ENCODE measurements at regions not wholly inside any gene's neighbourhood (a gene's known extent, or its start where the extent isn't known, plus 50 kb on each side); places are given as distances from the start of the nearest gene placed in this dataset.

DNA sequence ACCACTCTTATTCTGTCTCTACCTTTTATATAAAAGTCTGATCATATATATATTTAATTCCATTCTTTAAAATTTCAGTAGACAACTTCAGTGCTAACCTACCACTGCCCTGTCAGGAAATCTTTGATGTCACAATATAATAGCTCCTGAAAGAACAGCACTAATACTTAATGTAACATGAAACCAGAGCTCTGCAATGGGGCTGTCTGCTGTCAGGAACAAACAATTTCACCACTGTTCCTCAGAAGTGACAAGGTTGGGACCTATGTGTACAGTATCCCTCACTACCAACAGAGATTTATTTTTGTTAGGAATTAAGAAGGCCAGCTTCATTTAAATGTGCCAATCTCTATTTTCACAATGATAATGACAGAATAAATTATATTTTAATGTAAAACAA is 165.5 kb upstream of the C11orf58 start:
- POLR2A ChIA-PET (ENCODE audit: unreplicated experiment), result no interaction called here

DNA sequence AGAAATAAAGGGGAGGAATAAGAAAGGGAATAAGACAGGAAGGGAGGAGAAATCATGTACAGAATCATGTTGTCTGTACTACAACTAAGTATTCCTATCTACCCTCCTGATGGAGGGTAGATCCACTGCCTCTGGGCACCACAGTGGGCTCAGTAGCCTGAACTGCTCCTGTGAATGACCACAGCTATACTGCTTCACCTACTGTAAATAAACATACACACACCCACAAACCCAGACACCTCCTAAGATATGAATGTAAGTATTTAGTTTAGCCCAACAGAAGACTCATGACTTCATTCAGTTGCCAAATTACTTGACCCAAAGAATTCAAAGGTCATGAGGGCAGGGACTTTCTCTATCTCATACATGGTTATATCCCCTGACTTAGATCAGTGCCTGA is 177.3 kb upstream of the C11orf58 start:
- H3K4me1 ChIP-seq (replicated peaks; ENCODE audit: insufficient read depth), result no peaks in the 10 kb centered on the region
- H3K36me3 ChIP-seq (ENCODE audit: low read depth), result no peaks in the 10 kb centered on the region
- no peak overlapping the region for H2AFZ ChIP-seq
- intact Hi-C loops (cut with micrococcal nuclease; ENCODE audit: unreplicated experiment), result no loop called here
- no peaks in the 10 kb centered on the region for H3F3A ChIP-seq (ENCODE audit: insufficient read depth, low read depth)
- DNase-seq, result peak in 1 of 2 experiments; percentile 45
- H3K27ac ChIP-seq, result no peak overlapping the region
- CTCF ChIA-PET, result no interaction called here
- H3K9me2 ChIP-seq (ENCODE audit: insufficient read depth), result no peaks in the 10 kb centered on the region
- H3K4me3 ChIP-seq, result no peak overlapping the region
- no peak overlapping the region for H3K4me2 ChIP-seq
- H3K9me3 ChIP-seq (ENCODE audit: insufficient read depth, low read depth), result no peaks in the 10 kb centered on the region
- TF ChIP-seq EZH2 (IDR thresholded peaks at IDR 0.05; ENCODE audit: low read depth), result no peak
- TF ChIP-seq, protein P1, sequence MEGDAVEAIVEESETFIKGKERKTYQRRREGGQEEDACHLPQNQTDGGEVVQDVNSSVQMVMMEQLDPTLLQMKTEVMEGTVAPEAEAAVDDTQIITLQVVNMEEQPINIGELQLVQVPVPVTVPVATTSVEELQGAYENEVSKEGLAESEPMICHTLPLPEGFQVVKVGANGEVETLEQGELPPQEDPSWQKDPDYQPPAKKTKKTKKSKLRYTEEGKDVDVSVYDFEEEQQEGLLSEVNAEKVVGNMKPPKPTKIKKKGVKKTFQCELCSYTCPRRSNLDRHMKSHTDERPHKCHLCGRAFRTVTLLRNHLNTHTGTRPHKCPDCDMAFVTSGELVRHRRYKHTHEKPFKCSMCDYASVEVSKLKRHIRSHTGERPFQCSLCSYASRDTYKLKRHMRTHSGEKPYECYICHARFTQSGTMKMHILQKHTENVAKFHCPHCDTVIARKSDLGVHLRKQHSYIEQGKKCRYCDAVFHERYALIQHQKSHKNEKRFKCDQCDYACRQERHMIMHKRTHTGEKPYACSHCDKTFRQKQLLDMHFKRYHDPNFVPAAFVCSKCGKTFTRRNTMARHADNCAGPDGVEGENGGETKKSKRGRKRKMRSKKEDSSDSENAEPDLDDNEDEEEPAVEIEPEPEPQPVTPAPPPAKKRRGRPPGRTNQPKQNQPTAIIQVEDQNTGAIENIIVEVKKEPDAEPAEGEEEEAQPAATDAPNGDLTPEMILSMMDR (conservative IDR thresholded peaks at IDR 0.05), result no peak
- BruUV-seq (replicated peaks), result no TSS peak
- H3K79me2 ChIP-seq (ENCODE audit: low read depth), result no peaks in the 10 kb centered on the region
- H4K20me1 ChIP-seq (ENCODE audit: insufficient read depth), result no peaks in the 10 kb centered on the region
- POLR2A ChIA-PET (ENCODE audit: unreplicated experiment), result interaction anchor here (0.6 kb wide), 1 partner anchor 46 kb away, joined by 6 read pairs; no protein-coding TSS in a partner anchor
- no peaks in the 10 kb centered on the region for H3K27me3 ChIP-seq (ENCODE audit: insufficient read depth, low read depth)

More for the DNA sequence above, 165.5 kb upstream of the C11orf58 start:
- intact Hi-C loops (cut with micrococcal nuclease; ENCODE audit: unreplicated experiment), result no loop called here
- DNase-seq, result peak in 1 of 2 experiments; percentile 58
- Histone ChIP-seq H3K4me1 (replicated peaks; ENCODE audit: insufficient read depth) (0 out of 2 replicates have a peak, but pooled peaks cover 4% of the 10 kb centered on the region), H3K27ac (no peak overlapping the region), H2AFZ (no peak overlapping the region), H4K20me1 (ENCODE audit: insufficient read depth) (no peaks in the 10 kb centered on the region), H3K4me2 (no peak overlapping the region), H3K4me3 (no peak overlapping the region), H3K79me2 (ENCODE audit: low read depth) (0 out of 2 replicates have a peak, but pooled peaks cover 2% of the 10 kb centered on the region), H3F3A (ENCODE audit: insufficient read depth, low read depth) (no peaks in the 10 kb centered on the region), H3K9me2 (ENCODE audit: insufficient read depth) (no peaks in the 10 kb centered on the region), H3K36me3 (ENCODE audit: low read depth) (no peaks in the 10 kb centered on the region), H3K27me3 (ENCODE audit: insufficient read depth, low read depth) (no peaks in the 10 kb centered on the region), H3K9me3 (ENCODE audit: insufficient read depth, low read depth) (no peaks in the 10 kb centered on the region)
- CTCF ChIA-PET, result no interaction called here
- no TSS peak for BruUV-seq (replicated peaks)
- TF ChIP-seq EZH2 (IDR thresholded peaks at IDR 0.05; ENCODE audit: low read depth), result no peak
- TF ChIP-seq, protein P1 (conservative IDR thresholded peaks at IDR 0.05), result no peak

DNA sequence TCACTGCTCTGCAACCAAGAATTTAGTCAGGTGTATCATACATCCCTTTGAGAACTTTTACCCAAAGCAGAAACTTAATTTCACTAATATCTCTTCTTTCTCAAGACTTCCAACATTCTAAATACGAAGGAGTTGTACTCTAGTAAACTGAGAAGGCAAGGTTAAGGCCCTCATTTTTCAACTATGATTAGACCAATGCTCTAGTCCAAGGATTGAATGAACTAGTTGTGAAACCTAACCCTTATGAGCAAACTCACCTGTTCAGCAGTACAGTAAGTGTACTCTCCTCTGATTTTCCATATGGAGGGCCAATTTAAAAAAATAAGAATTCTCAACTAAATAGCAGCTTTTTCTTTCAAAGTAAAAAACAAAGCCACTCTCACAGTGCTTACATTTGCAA is 180.0 kb upstream of the C11orf58 start:
- no peaks in the 10 kb centered on the region for H3F3A ChIP-seq (ENCODE audit: insufficient read depth, low read depth)
- intact Hi-C loops (cut with micrococcal nuclease; ENCODE audit: unreplicated experiment), result no loop called here
- BruUV-seq (replicated peaks), result no TSS peak
- H3K36me3 ChIP-seq (ENCODE audit: low read depth), result no peaks in the 10 kb centered on the region
- no peaks in the 10 kb centered on the region for H4K20me1 ChIP-seq (ENCODE audit: insufficient read depth)
- ChIA-PET CTCF (no interaction called here), POLR2A (ENCODE audit: unreplicated experiment) (no interaction called here)
- H3K4me1 ChIP-seq (replicated peaks; ENCODE audit: insufficient read depth), result no peaks in the 10 kb centered on the region
- no peak for TF ChIP-seq EZH2 (IDR thresholded peaks at IDR 0.05; ENCODE audit: low read depth)
- no peak for DNase-seq
- no peaks in the 10 kb centered on the region for H3K79me2 ChIP-seq (ENCODE audit: low read depth)
- no peaks in the 10 kb centered on the region for H3K9me2 ChIP-seq (ENCODE audit: insufficient read depth)
- H3K27me3 ChIP-seq (ENCODE audit: insufficient read depth, low read depth), result no peaks in the 10 kb centered on the region
- no peak overlapping the region for H3K27ac ChIP-seq
- H3K9me3 ChIP-seq (ENCODE audit: insufficient read depth, low read depth), result no peaks in the 10 kb centered on the region
- H3K4me3 ChIP-seq, result no peak overlapping the region
- no peak overlapping the region for H2AFZ ChIP-seq
- H3K4me2 ChIP-seq, result no peak overlapping the region

DNA sequence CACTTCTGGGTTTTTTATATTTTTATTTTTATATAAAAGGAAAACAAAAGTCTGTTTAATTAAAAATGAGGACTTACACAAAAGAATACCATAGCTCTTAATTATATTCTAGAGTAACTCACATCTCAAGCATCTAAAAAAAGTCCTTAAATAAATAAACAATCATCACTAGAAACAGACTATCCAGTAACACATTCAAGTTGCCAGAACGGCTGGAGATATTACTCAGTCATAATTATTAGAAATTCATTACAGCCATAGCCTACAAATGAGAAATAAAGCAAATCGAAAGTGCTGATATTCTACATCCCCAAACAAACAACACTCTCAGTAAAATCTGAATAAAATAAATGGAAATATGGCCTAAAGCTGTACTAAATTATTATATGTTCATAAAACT is 182.5 kb upstream of the C11orf58 start:
- no peaks in the 10 kb centered on the region for H3K79me2 ChIP-seq (ENCODE audit: low read depth)
- no peaks in the 10 kb centered on the region; the same call in 1 of the 2 replicates for H3F3A ChIP-seq (ENCODE audit: insufficient read depth, low read depth)
- H3K9me3 ChIP-seq (ENCODE audit: insufficient read depth, low read depth), result no peaks in the 10 kb centered on the region
- POLR2A ChIA-PET (ENCODE audit: unreplicated experiment), result interaction anchor here (0.6 kb wide), 1 partner anchor 25 kb away, joined by 10 read pairs; no protein-coding TSS in a partner anchor
- no peaks in the 10 kb centered on the region for H3K27me3 ChIP-seq (ENCODE audit: insufficient read depth, low read depth)
- BruUV-seq (replicated peaks), result no TSS peak
- H3K27ac ChIP-seq, result no peak overlapping the region
- H3K36me3 ChIP-seq (ENCODE audit: low read depth), result no peaks in the 10 kb centered on the region
- no peak for DNase-seq
- TF ChIP-seq, protein P1 (conservative IDR thresholded peaks at IDR 0.05), result no peak
- TF ChIP-seq EZH2 (IDR thresholded peaks at IDR 0.05; ENCODE audit: low read depth), result no peak
- CTCF ChIA-PET, result no interaction called here
- no peaks in the 10 kb centered on the region for H4K20me1 ChIP-seq (ENCODE audit: insufficient read depth)
- H3K4me2 ChIP-seq, result no peak overlapping the region
- no peak overlapping the region for H3K4me3 ChIP-seq
- no peak overlapping the region for H2AFZ ChIP-seq
- H3K4me1 ChIP-seq (replicated peaks; ENCODE audit: insufficient read depth), result no peaks in the 10 kb centered on the region
- H3K9me2 ChIP-seq (ENCODE audit: insufficient read depth), result no peaks in the 10 kb centered on the region
- intact Hi-C loops (cut with micrococcal nuclease; ENCODE audit: unreplicated experiment), result no loop called here
